Activated naive CD4-positive, alpha-beta T cell treated with anti-CD3 and anti-CD28 coated beads for 36 hours (primary cell): ENCODE measurements at regions not wholly inside any gene's neighbourhood (a gene's known extent, or its start where the extent isn't known, plus 50 kb on each side); places are given as distances from the start of the nearest gene placed in this dataset.
"Not testable (repeated sequence)": the region's sequence is repeated elsewhere in the genome, so short reads cannot be mapped to it uniquely, and the experiment has no call there.

Experiments used
- CTCF ChIA-PET: fragments of 350-600 bp; sonication (Branson Sonifier 250); formaldehyde crosslinking; loops from one replicate; lab custom pipeline; 2021; ENCODE audit warnings: antibody characterized with exemption; lab: Charles Lee
- DNase-seq: peaks from one replicate; pipeline ENCODE4 v3.0.0-alpha.2; 2020
- H3K27ac Mint-ChIP-seq: one replicate; pipeline ENCODE4 v1.8.0; 2021; ENCODE audit warnings: mild to moderate bottlenecking, mixed read lengths
- H3K27me3 Mint-ChIP-seq: one replicate; pipeline ENCODE4 v1.8.0; 2021; ENCODE audit warnings: low read depth, mixed read lengths
- H3K36me3 Mint-ChIP-seq: one replicate; pipeline ENCODE4 v1.8.0; 2021; ENCODE audit warnings: low read depth, mixed read lengths
- H3K4me1 Mint-ChIP-seq: one replicate; pipeline ENCODE4 v1.8.0; 2021; ENCODE audit warnings: low read depth, mixed read lengths
- H3K4me3 Mint-ChIP-seq: one replicate; pipeline ENCODE4 v1.8.0; 2021; ENCODE audit warnings: mild to moderate bottlenecking, moderate library complexity, mixed read lengths
- H3K9me3 Mint-ChIP-seq: one replicate; pipeline ENCODE4 v1.8.0; 2021; ENCODE audit warnings: mixed read lengths
- intact Hi-C: fragments of 100-400 bp; cut with micrococcal nuclease; formaldehyde crosslinking; loops from one replicate; pipeline ENCODE4 v1.15.1; 2023

DNA sequence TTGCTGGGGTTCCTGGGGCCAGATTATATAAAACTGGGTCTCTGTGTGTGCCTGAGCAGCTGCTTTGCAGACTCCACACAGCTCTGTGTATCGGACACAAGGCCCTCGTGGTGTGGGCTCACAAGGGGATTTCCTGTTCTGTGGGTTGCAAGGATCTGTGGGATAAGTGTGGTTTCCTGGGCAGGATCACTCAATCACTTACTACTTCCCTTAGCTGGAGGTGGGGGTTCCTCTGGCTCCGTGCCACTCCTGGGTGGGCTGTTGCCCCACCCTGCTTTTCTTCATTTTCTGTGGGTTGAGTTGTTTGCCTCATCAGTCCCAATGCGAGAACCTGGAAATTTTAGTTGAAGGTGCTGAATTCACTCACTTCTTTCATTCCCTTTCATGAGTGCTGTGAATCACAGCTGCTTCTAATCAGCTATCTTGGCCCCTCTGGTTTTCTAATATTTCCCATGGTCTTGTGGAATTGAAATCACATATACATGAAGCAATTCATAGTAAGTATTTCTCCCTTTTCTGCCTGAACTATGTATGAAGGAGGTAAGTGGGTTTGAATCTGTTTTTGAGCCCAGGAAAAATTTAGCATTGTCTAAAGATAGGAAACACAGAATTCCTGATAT, 196.3 kb downstream of the DCDC2C start:
- no peaks in the 10 kb centered on the region for H3K4me1 Mint-ChIP-seq
- intact Hi-C loops = no loop called here
- H3K36me3 Mint-ChIP-seq = no peaks in the 10 kb centered on the region
- H3K9me3 Mint-ChIP-seq = no peaks in the 10 kb centered on the region
- DNase-seq = no peak
- H3K27me3 Mint-ChIP-seq = no peaks in the 10 kb centered on the region
- no peak overlapping the region for H3K4me3 Mint-ChIP-seq
- CTCF ChIA-PET = no interaction called here
- H3K27ac Mint-ChIP-seq = no peak overlapping the region

GRCh38 chr2:3902131-3902530, 198.8 kb downstream of the DCDC2C start:
- Mint-ChIP-seq H3K27me3 (no peaks in the 10 kb centered on the region), H3K27ac (no peak overlapping the region), H3K4me3 (no peak overlapping the region), H3K4me1 (no peaks in the 10 kb centered on the region), H3K36me3 (no peaks in the 10 kb centered on the region), H3K9me3 (no peaks in the 10 kb centered on the region)
- no peak for DNase-seq
- intact Hi-C loops = no loop called here
- CTCF ChIA-PET = interaction anchor here (0.8 to 1.0 kb wide), 2 partner anchors 17 to 23 kb away, joined by 3 to 6 read pairs; no protein-coding TSS in a partner anchor

- CTCF ChIA-PET = no interaction called here
- intact Hi-C loops = no loop called here
- no peaks in the 10 kb centered on the region for H3K36me3 Mint-ChIP-seq
- no peak for DNase-seq
- H3K4me1 Mint-ChIP-seq = no peaks in the 10 kb centered on the region
- no peak overlapping the region for H3K4me3 Mint-ChIP-seq
- no peak overlapping the region for H3K27ac Mint-ChIP-seq
- no peaks in the 10 kb centered on the region for H3K27me3 Mint-ChIP-seq
- peaks cover 12% of the 10 kb centered on the region for H3K9me3 Mint-ChIP-seq
Measured at GRCh38 chr2:3904061-3904460, 200.7 kb downstream of the DCDC2C start.

GRCh38 chr2:3908498-3908897, 205.1 kb downstream of the DCDC2C start:
- intact Hi-C loops, H3K27me3 Mint-ChIP-seq, H3K27ac Mint-ChIP-seq, CTCF ChIA-PET, H3K4me3 Mint-ChIP-seq, DNase-seq, H3K36me3 Mint-ChIP-seq, H3K4me1 Mint-ChIP-seq: not testable (repeated sequence)
- peaks cover 18% of the 10 kb centered on the region for H3K9me3 Mint-ChIP-seq

DNA sequence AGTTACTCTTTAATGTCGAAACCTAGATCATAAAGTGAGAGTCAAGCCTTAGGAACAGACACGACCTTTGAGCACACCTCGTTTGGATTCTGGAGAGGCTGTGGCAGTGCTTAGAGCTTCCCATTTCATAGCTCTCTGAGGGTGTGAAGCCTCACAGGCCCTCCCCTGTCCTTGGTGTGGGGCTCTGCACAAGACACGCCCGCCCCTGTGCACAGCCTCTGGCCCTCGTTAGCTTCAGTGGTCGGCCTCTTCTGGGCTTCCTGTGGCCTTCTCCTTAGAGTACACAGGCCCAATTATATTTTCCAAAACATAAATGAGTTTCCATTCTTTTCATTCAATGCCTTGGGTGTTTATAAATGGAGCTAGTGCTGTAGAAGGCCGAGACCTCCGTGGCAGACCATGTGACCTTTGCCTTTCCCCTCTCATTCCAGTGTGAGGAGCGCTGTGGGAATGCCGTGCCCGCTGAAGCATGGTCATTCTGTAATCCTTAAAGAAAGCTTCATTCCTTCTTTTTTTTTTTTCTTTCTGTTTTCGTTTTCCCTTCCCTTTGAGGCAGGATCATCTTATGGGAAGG, 208.6 kb downstream of the DCDC2C start:
- CTCF ChIA-PET = no interaction called here
- H3K27ac Mint-ChIP-seq = no peak overlapping the region
- H3K9me3 Mint-ChIP-seq = peaks cover 18% of the 10 kb centered on the region
- intact Hi-C loops = no loop called here
- no peaks in the 10 kb centered on the region for H3K4me1 Mint-ChIP-seq
- DNase-seq = no peak
- H3K4me3 Mint-ChIP-seq = no peak overlapping the region
- no peaks in the 10 kb centered on the region for H3K36me3 Mint-ChIP-seq
- no peaks in the 10 kb centered on the region for H3K27me3 Mint-ChIP-seq

GRCh38 chr2:3913166-3913565, 209.8 kb downstream of the DCDC2C start:
- peaks cover 9% of the 10 kb centered on the region for H3K9me3 Mint-ChIP-seq
- CTCF ChIA-PET = no interaction called here
- H3K36me3 Mint-ChIP-seq = no peaks in the 10 kb centered on the region
- no peaks in the 10 kb centered on the region for H3K27me3 Mint-ChIP-seq
- no peaks in the 10 kb centered on the region for H3K4me1 Mint-ChIP-seq
- H3K27ac Mint-ChIP-seq = no peak overlapping the region
- intact Hi-C loops = no loop called here
- H3K4me3 Mint-ChIP-seq = no peak overlapping the region
- DNase-seq = no peak

GRCh38 chr2:3914241-3914640, 210.9 kb downstream of the DCDC2C start:
- no peaks in the 10 kb centered on the region for H3K36me3 Mint-ChIP-seq
- no peak overlapping the region for H3K4me3 Mint-ChIP-seq
- no peak for DNase-seq
- no peak overlapping the region for H3K27ac Mint-ChIP-seq
- intact Hi-C loops = no loop called here
- peaks cover 4% of the 10 kb centered on the region for H3K9me3 Mint-ChIP-seq
- H3K4me1 Mint-ChIP-seq = no peaks in the 10 kb centered on the region
- CTCF ChIA-PET = no interaction called here
- H3K27me3 Mint-ChIP-seq = no peaks in the 10 kb centered on the region

DNA sequence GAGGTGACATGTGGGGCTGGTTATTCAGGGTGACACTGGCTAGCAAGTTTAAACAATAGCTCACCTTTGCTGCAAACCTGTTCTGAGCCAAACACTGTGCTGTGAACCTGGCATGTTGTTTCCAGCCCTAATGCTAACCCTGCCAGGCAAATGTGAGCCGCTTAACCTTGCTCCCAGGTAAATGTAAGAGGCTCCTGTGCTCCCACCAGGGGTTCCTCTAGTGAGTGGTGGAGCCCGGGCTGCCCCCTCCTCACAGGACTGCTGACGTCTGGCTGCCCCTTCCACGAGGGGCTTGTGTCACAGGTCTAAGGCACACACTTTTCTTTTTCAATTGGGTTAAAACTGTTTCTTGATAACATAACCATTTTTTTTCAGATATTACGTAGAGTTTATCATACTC, 223.7 kb downstream of the DCDC2C start:
- CTCF ChIA-PET = no interaction called here
- peaks cover 6% of the 10 kb centered on the region for H3K9me3 Mint-ChIP-seq
- H3K4me3 Mint-ChIP-seq = no peak overlapping the region

GRCh38 chr2:3929374-3929773, 226.0 kb downstream of the DCDC2C start:
- peaks cover 10% of the 10 kb centered on the region for H3K9me3 Mint-ChIP-seq
- no peaks in the 10 kb centered on the region for H3K4me1 Mint-ChIP-seq
- intact Hi-C loops = no loop called here
- CTCF ChIA-PET = no interaction called here
- H3K36me3 Mint-ChIP-seq = no peaks in the 10 kb centered on the region
- no peak overlapping the region for H3K4me3 Mint-ChIP-seq
- no peak for DNase-seq
- H3K27me3 Mint-ChIP-seq = no peaks in the 10 kb centered on the region
- H3K27ac Mint-ChIP-seq = no peak overlapping the region

More for the DNA sequence above, 223.7 kb downstream of the DCDC2C start:
- Mint-ChIP-seq H3K27me3 (no peaks in the 10 kb centered on the region), H3K27ac (no peak overlapping the region), H3K36me3 (no peaks in the 10 kb centered on the region), H3K4me1 (no peaks in the 10 kb centered on the region)
- intact Hi-C loops = no loop called here
- DNase-seq = no peak

- H3K27me3 Mint-ChIP-seq = no peaks in the 10 kb centered on the region
- intact Hi-C loops = no loop called here
- no peak overlapping the region for H3K4me3 Mint-ChIP-seq
- H3K4me1 Mint-ChIP-seq = no peaks in the 10 kb centered on the region
- H3K36me3 Mint-ChIP-seq = no peaks in the 10 kb centered on the region
- H3K27ac Mint-ChIP-seq = no peak overlapping the region
- DNase-seq = no peak
- CTCF ChIA-PET = no interaction called here
- peaks cover 11% of the 10 kb centered on the region for H3K9me3 Mint-ChIP-seq
Measured at GRCh38 chr2:3930246-3930645, 226.9 kb downstream of the DCDC2C start.

DNA sequence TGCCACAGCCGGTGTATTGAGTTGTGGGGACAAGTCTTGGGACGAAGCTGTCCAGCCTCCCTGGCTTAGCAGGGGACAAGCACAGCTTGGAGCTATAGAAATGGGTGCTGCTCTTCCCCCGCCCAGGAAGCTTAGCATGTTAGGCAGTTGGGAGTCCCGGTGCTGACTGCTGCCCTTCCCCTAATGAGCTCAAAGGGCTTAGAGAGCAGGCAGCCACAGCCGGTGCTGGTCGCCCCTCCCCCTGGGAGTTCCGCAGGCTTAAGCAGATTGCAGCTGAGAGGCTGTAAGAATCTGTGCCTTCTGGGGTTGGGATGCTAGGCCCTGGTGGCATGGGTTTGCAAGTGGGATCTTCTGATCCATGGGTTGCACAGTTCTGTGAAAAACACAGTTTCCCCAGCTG, 237.3 kb downstream of the DCDC2C start:
- no peaks in the 10 kb centered on the region for H3K4me1 Mint-ChIP-seq
- intact Hi-C loops = no loop called here
- H3K9me3 Mint-ChIP-seq = peaks cover 5% of the 10 kb centered on the region
- H3K27ac Mint-ChIP-seq = no peak overlapping the region
- H3K36me3 Mint-ChIP-seq = no peaks in the 10 kb centered on the region
- H3K27me3 Mint-ChIP-seq = peaks cover 10% of the 10 kb centered on the region
- no peak overlapping the region for H3K4me3 Mint-ChIP-seq
- DNase-seq = no peak
- CTCF ChIA-PET = interaction anchor here (0.6 kb wide), 1 partner anchor 171 kb away, joined by 4 read pairs; no protein-coding TSS in a partner anchor

- Mint-ChIP-seq H3K4me3 (no peak overlapping the region), H3K9me3 (peaks cover 4% of the 10 kb centered on the region), H3K36me3 (no peaks in the 10 kb centered on the region), H3K27me3 (peaks cover 10% of the 10 kb centered on the region), H3K4me1 (no peaks in the 10 kb centered on the region), H3K27ac (no peak overlapping the region)
- intact Hi-C loops = no loop called here
- DNase-seq = no peak
- CTCF ChIA-PET = no interaction called here
Measured at GRCh38 chr2:3942841-3943240, 239.5 kb downstream of the DCDC2C start.

DNA sequence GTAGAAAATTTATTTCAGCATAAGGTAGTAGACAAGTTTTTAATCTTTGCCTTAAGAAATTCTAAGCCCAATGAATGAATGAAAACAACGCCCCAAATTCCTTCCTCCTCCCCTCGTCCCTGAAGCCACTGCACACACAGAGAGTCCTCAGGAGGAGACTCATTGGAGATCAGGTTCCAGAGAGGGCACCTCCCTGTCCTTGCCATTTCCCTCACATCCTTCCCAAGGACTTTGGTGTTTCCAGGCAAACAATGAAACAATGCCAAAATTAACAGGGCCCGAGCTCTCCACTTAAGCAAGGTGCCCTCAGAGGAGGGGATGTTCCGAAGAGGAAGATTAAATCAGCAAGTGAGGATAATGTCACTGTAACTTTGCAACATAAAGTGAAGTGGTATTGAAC, 240.7 kb downstream of the DCDC2C start:
- intact Hi-C loops = no loop called here
- no peaks in the 10 kb centered on the region for H3K36me3 Mint-ChIP-seq
- H3K4me3 Mint-ChIP-seq = no peak overlapping the region
- no peak overlapping the region for H3K27ac Mint-ChIP-seq
- peaks cover 10% of the 10 kb centered on the region for H3K27me3 Mint-ChIP-seq
- CTCF ChIA-PET = no interaction called here
- DNase-seq = no peak
- H3K9me3 Mint-ChIP-seq = no peaks in the 10 kb centered on the region
- H3K4me1 Mint-ChIP-seq = no peaks in the 10 kb centered on the region
